ENCODE measurements at regions not wholly inside any gene's neighbourhood (a gene's known extent, or its start where the extent isn't known, plus 50 kb on each side); places are given as distances from the start of the nearest gene placed in this dataset.

DNA sequence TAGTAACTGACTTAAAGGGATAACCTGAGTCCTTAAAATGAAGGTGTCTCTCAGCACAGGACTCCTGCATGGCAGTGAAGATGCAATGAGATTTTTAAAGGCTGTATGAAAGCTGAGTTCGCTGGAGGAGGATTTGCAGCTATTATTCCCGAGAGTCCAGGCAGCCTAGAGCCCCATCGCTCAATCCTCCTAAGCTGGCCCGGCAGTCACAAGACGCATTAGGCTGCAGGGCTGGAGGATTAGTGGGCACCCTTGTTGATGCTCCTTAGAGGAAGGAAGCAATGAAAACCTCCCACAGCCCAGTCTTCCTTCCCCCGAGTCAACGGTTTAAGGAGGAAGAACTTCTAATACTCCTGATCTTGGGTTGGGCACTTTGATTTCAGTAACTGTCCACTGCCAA is 239.5 kb downstream of the EFNB2 start:
- DNase-seq = peak; percentile 35

DNA sequence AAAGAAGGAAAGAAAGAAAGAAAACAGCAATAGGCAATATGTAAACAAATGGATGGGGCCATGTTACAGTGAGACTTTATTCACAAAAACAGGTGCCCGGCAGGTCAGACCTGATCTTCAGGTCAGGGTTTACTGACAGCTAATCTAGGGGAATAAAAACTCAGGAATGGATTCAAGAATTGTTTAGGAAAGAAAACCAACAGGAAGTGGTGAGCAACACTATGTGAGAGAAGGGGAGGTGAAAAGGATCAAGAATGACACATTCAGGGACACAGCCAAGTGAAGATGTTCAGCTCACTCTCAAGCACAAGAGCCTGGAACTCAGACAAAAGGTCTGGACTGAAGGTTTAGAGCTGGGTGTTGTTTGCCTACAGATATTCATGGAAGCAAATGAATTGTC is 244.5 kb downstream of the EFNB2 start:
- DNase-seq = no peak

DNA sequence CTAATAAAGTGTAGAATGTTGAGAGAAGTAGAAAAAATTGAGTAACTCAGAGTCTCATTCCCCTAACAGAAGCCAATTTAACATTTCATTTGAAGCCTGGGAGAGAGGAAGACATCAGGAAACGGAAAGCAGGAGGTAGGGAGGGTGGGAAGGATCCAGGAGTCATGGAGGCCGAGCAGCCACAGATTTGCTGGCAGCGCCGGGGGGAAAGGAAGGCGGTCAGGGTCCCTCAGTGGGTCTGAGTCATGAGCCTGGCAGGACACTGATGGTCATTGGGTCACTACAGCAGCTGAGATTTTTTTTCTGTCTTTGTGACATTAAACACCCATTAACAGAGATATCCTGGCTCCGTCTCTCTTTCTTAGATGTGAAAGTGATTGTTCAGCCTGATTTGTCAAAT is 248.1 kb downstream of the EFNB2 start:
- no peak for DNase-seq

DNA sequence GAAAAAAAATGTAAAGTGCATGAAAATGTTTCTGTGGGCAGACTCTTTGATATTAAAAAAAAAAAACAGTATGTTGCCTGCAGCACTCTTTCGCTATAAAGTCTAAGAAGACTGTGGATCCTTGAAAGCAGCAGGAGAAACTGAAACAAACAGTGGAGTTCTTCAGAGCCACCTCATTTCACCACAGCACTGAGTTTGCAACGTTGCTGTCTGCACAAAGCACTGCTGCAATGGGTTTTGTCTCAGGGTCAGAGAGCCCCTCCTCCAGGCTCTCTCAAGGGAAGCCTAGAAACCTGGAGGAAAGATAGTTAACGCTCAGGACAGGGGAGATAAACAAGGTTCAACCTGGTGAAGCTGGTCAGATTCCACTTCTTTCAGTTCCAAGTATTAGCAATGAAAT is 248.7 kb downstream of the EFNB2 start:
- no peak for DNase-seq

DNA sequence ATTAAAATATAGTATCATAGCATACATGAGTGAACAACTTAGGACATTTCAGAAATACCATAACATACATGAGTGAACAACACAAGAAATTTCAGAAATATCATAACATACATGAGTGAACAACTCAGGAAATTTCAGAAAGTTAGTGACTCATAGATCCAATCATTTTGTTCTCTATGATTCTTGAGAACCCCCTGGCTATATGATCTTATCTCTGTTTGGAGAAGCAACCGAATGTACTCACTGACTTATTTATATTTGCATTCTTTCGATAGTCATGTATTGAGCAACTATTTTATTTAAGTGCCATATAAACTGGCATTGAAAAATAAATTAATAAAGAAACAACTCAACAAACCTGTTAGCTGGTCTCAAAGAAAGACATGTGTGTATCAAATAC is 251.1 kb downstream of the EFNB2 start:
- DNase-seq = no peak

DNA sequence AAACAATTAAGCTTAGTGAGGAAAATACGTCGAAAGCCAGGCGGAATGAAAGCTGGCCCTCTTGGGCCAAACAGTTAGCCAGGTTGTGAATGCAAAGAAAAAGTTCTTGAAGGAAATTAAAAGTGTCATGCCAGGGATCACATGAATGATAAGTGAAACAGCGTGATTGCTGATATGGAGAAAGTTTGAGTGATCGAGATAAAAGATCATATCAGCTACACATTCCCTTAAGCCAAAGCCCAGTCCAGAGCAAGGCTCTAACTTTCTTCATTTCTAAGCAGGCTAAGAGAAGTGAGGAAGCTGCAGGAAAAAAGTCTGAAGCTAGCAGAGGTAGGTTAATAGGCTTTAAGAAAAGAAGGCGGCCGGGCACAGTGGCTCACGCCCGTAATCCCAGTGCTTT is 254.0 kb downstream of the EFNB2 start:
- DNase-seq = no peak

DNA sequence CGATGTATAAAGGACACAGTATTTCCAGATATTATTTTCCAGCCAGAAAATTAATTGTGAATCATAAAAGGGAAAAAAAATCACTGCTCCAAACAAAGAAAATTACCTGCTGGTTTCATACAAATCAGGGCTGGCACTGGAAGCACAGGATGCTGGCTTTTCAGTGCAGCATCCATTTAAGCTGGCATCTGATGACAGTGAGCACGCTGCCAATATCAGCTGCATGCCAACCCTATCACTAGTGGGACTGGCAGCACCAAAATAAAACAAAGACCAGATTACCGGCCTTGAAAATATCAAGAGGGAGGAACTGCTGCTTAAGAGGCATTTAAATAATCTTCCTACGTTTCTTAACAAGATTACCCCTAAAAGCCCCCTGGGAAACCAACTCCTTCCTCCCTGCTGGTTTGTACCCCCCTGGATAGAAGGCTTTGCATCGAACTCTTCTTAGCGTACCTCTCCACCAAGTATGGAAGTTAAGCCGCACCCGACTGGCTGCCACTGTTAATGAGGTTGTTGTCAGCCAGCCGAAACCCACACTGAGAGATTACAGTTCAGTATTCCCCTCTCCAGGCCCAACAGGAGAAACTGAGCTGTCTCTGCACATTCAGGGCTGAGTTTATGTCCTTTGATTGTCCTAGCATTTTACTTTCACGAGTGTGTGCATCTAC is 257.8 kb downstream of the EFNB2 start:
- no peak for DNase-seq

DNA sequence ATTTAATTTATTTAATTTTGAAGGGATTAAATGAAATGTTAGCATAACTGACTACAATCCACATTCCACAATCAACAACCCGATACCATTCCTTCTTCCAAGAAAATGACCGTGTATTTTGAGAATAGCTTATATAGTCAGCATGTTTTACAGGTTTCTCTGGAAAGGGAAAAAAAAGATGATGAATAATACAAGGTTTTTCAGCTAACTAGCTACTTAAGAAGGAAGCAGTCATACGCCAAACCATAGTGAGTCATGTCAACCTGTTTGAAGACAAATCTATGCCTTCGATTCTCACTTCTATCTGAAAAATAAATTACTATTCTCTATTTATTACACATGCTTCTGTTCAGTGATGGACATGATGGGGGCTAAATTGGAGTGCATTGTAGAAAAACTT is 258.6 kb downstream of the EFNB2 start:
- no peak for DNase-seq

DNA sequence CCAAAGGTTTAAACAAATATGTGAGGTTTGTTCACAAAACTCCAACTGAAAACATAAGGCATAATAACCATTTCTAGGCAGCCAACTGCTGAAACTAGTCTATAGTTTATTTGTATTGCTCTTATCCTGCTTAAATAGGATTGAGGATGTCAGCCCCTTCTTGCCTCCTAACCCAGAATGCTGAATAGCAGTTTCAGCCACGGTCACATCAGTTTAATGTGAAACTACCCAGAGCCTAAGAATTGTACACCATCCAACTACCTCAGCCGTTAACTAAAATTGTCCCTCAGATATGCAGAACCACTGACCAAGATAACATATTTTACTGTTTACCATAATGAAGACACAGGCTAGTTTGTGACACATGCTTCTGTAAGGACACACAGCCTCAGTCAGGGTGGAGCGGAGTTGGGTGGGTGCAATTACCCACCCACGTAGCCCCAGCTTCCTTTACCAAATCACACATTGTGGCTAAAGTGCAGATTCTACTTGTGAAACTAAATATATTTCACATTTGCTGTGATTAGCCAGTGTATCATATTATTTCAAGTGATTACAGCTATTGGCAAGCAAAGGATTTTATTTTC is 259.9 kb downstream of the EFNB2 start:
- no peak for DNase-seq

DNA sequence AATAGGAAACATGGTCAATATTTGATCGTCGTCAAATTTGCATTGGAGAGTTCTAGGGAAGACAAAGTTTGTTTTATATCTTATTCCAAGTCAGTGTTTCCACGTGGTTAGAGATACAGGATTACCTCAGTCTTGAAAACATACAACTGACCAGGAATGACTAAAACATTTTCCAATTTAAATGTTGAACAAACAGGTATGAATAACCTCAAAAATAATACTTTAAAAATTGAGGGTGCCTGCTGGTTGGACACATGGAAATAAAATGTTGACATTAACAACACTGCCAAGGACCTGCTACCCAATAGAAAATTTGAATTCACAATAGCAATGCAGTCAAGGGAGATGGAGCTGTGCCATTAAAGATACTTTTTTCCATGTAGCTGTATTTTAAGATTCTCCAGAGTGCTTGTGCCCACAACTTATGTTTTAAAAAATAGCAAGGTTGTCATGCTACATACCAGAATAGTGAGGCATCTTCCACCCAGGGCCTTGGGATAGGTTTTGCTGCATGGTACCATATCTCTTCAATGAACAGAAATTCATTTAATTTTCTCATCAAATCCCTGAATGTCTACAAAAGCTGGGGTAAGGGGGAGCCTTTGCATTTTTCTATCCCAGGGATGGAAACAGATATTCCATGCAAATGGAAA is 260.8 kb downstream of the EFNB2 start:
- DNase-seq = no peak

DNA sequence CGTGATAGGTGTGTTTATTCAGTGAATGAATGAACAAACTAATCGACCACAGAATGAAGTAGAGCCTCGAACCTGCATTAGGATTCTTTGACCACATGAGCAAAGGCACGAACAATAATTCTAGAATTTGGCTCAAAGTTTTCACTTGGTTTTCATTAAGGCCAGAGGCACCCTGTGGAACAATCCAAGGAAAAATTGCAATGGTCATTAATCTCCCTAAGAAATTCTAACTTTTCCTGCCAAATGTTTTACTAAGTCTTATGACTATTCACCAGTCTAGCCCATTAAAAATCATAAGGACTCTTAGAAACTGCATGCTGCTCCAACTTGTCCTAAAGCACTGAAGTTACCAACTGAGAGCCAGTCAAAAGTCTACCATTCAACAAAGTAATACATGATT is 271.7 kb downstream of the EFNB2 start:
- DNase-seq = no peak

DNA sequence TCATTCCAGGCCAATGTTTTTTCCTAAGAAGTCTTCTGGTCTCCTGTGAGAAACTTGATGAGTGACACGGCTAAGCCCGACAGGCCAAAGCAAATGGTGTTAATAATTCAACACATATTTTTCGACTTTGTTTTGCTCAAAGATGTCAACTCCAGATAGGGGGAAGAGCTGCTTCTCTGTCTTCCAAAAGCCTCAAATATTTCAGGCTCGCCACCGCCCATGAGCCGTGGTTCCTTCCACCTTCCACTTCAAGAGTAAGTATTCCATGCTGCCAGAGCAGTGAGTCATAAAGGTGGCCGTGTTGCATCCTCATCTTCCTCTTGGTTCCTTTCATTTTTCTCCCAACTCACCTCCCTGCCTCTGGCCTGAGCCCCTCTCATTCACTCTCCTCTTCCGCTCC is 272.6 kb downstream of the EFNB2 start:
- no peak for DNase-seq

DNA sequence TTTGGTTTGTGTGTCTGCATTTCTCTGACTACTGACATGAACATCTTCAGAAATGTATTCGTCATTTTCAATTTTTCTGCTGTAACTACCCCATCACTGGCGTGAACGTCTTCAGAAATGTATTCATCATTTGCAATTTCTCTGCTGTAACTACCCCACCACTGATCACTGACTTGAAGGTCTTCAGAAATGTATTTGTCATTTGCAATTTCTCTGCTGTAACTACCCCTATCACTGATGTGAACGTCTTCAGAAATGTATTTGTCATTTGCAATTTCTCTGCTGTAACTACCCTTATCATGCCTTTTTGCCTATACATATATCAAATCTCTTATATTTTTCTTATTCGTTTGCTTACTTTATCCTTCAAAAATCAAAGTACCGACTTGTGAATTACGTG is 274.0 kb downstream of the EFNB2 start:
- DNase-seq = no peak

DNA sequence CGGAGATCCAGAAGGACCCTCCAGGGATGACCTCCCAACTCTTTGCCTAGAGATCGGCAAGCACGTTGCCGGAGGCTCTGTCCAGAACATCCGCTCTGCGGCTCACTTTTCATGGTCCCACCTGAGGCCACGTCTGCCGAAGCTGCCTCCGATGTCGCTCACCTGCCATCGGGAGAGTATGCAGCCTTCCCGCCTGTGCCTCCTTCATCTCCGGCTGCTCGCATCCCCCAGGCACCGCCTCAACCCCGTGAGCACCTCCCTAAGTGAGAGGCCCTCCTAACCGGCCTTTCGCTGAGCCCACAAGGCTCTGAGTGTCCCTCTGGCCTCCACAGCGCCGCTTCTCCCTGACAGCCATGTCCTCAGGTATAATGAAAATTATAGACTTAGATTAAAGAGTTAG is 275.1 kb downstream of the EFNB2 start:
- DNase-seq = no peak

DNA sequence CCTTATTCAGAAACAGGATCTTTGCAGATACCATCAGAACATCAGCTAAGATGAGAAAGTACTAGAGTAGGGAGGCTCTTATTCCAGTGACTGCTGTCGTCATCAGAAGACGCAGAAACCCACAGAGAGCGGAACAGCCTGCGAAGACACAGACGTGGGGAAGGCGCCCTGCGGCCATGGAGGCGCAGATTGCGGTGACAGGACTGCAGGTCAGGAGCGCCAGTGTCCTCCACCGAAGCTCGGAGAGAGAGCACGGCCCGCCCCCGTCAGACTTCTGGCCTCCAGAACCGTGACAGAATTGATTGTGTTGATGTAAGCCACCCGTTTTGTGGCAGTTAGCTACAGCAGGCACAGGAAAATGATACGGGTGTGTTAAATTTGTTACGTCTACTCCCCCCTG is 275.5 kb downstream of the EFNB2 start:
- DNase-seq = no peak

DNA sequence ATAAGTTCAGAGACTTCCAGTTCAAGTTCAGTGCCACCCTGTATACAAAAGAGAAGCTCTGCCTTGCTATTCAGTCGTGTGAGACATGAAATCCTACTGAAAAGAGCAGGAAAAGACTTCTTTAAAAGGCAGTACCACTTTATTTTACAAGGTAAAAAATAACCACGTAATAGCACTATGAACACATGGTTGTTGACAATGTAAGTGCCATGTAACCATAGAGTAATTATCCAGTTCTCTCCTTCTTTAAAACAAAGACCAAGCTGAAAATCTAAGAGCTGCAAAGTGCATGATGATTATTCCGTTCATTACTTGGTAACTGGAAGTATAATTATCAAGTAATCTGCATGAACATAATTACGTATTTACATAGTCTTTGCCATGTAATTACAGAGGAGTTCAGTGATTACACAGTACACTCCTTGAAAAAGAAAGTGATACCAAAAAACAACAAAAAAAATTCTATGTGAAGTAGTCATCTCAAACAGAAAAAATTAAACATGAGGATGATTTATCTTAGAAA is 288.7 kb downstream of the EFNB2 start:
- no peak for DNase-seq

DNA sequence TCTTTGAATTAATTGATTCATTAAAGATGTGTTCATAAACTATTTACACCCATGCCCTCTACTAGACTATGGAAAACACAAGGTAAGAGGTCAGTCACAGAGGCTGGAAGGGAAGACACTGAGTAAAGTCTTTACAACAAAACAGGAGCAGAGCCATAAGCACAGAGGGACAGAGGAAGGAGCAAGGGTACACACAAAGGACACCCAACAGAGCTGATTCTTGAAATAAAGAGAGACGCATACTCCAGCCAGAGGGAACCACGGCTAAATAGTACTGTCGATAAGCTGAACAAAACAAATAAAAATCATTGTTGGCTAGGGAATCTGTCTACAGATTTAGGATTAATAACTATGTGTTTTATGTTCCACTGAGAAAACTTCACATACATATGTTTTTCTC is 289.2 kb downstream of the EFNB2 start:
- no peak for DNase-seq

DNA sequence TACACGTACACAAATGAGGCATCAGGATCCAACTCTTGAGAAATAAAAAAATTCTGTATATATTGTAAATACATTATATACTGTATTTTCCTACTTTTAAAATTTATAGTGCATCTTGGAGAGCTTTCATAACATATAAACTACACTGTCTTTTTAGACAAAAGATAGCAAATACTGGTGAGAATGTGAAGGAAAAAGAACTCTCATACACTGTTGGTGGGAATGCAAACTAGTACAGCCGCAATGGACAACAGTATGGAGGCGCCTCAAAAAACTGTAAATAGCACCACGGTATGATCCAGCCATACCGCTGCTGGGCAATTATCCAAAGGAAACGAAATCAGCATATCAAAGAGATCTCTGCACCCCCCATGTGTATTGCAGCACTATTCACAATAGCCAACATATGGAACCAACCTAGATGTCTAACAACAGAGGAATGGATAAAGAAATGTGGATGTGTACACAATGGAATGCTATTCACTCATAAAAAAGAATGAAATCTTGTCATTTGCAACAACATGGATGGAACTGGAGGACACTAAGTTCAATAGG is 292.4 kb downstream of the EFNB2 start:
- DNase-seq = no peak

DNA sequence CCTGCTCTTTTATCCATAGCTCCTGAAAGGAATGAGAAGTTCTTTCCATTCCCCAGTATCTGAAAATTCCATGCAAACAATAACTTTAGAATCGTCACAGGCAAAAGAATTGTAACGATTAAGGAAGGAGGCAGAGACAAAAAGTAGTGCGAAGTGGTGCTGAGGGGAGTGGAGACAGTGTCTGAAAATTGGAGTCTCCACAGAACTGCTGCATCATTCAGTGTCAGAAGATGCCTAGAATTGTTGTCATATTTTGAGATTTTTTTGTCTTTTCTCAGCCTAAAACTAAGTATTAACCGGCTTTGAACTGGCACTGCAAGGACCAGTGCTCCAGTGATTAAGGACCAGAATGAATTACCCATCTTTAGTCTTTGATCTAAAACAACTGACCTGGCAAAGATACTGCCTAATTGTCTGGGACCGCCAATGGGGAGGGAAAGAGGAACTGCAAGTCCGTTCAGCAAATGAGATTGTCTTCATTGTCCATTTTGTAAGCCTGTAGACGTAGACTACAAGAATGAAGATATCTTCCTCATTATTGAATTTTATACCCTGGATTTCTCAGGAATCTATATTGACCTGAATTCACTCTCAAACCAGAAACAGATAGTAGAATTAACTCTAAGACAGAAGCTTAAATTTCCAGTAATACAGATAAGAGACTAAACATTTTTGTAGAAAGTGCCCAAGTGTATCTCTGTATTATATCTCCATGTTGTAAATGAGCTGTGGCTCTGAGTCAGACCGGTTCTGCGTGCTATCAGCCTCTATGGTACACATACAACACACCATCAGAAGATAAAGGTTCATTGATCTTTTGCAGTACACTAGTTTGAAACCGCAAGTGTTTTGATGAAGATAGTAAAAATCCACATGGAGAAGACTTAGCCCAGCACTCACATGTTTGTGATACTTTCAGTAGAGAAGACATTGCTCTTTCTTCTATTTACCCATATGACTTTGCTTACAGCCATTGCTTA is 293.2 kb downstream of the EFNB2 start:
- DNase-seq = no peak

DNA sequence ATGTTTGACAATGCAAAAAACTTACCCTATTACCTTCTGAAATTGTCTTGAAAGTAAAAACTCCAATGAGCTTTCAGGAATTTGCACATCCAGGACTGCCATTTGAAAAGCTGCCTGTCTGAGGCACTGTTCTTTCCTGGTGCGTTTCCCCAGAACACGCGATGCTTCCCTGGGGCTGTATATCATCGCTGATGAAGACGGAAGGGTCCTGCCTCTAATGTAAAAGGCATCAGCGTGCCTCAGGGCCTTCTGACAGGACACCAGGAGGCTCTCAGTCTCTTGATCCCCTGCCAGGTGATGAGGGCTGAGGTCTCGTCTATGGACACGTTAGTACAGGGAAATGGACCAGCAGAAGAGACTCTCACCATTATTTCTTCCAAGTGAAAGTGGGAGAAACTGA is 296.8 kb downstream of the EFNB2 start:
- no peak for DNase-seq

DNA sequence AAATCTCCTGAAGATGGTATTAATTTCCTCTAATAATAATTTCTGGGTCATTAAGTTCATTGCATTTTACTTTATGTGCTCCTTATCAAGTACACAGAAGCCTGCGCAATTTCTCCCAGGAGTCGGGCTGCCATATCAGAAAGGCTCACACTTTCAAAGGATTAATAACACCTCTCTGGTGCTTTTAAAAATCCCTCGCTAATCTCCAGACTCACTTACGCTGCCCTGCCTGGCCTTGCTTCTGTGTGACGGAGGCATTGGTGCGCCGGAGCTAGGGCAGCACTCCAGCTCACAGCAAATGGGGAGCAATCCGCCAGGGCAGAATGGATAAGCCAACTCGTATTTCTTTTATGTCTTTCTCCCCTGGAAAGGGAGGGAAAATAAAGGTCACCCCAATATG is 300.8 kb downstream of the EFNB2 start:
- no peak for DNase-seq

DNA sequence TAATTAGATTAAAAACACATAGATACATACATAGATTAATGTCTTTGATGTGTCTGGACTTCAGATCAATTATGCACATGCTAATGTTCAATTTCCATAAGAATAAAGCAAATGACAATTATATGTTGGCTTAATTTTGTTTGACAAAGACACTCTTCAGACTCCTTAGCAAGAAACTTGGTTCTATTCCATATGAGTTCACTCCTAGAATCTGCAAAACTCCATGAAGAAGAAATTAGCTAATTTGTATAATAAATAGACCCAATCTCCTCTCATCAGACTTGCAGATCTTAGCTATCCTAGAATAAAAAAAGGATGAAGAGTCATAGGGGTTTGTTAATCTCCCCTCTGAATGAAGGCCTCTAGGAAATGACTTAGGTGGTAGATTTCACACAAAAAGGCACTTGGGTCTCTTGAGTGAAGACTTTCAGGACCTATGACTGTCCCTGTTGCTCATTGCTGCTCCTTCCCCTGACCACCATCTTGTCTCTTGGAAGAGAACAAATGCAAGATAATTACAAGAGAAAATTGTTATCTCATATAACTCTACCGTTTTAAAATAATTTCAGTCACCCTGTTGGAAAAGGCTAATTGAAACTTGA is 302.2 kb downstream of the EFNB2 start:
- DNase-seq = no peak

DNA sequence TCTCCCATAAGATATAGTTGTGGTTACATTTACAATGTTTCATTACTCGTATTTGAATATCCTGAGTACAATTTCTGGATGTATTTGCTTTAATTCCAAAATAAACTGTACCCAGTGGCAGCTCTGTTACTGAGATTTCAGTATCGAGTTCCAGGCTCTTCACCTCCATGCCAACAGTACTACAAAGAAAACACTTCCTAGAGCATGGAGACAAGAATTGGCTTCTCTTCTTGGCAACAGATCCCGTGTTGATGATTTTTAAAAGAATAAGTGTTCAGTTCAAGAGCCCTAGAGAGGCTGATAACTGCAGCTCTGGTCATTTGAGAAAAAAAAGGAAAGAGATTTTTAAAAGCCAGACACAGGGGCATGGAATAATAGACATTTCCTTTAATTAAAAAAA is 302.8 kb downstream of the EFNB2 start:
- no peak for DNase-seq

Data from MV-4-11 (cell line).